ENCODE measurements at regions not wholly inside any gene's neighbourhood (a gene's known extent, or its start where the extent isn't known, plus 50 kb on each side); places are given as distances from the start of the nearest gene placed in this dataset.
"Not testable (repeated sequence)": the region's sequence is repeated elsewhere in the genome, so short reads cannot be mapped to it uniquely, and the experiment has no call there.

DNA sequence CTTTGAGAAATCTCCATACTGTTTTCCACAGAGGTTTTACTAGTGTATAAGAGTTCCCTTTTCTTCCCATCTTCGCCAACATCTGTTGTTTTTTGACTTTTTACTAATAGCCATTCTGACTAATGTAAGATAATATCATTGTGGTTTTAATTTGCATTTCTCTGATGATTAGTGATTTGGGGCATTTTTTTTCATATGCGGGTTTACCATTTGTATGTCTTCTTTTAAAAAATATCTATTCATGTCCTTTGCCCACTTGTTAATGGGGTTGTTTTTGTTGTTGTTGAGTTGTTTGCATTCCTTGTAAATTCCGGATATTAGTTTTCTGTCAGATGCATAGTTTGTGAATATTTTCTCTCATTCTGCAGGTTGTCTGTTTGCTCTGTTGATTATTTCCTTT lies 167.1 kb downstream of the PRL start:
- BruUV-seq (replicated peaks): no TSS peak
- Mint-ChIP-seq H3K9me3 (ENCODE audit: low read depth, unreplicated experiment) (peaks cover 18% of the 10 kb centered on the region), H3K36me3 (ENCODE audit: insufficient read depth, unreplicated experiment) (no peaks in the 10 kb centered on the region), H3K27ac (ENCODE audit: unreplicated experiment) (no peak overlapping the region), H3K4me1 (ENCODE audit: low read depth, unreplicated experiment) (no peaks in the 10 kb centered on the region), H3K4me3 (ENCODE audit: low read depth, unreplicated experiment) (no peak overlapping the region), H3K27me3 (ENCODE audit: unreplicated experiment) (no peaks in the 10 kb centered on the region)
- TF ChIP-seq CTCF (IDR thresholded peaks at IDR 0.05; ENCODE audit: unreplicated experiment): no peak
- intact Hi-C loops (cut with micrococcal nuclease; ENCODE audit: unreplicated experiment): no loop called here
- DNase-seq: no peak
- CTCF ChIA-PET: no interaction called here

- intact Hi-C loops (cut with micrococcal nuclease; ENCODE audit: unreplicated experiment): no loop called here
- Mint-ChIP-seq H3K36me3 (ENCODE audit: insufficient read depth, unreplicated experiment) (no peaks in the 10 kb centered on the region), H3K4me3 (ENCODE audit: low read depth, unreplicated experiment) (no peak overlapping the region), H3K4me1 (ENCODE audit: low read depth, unreplicated experiment) (no peaks in the 10 kb centered on the region), H3K9me3 (ENCODE audit: low read depth, unreplicated experiment) (peaks cover 7% of the 10 kb centered on the region), H3K27me3 (ENCODE audit: unreplicated experiment) (no peaks in the 10 kb centered on the region), H3K27ac (ENCODE audit: unreplicated experiment) (no peak overlapping the region)
- TF ChIP-seq CTCF (IDR thresholded peaks at IDR 0.05; ENCODE audit: unreplicated experiment): no peak
- DNase-seq: no peak
- CTCF ChIA-PET: no interaction called here
- no TSS peak for BruUV-seq (replicated peaks)
These were observed 164.2 kb downstream of the PRL start for GRCh38 chr6:22132656-22133055.

- no peak overlapping the region for H3K27ac Mint-ChIP-seq (ENCODE audit: unreplicated experiment)
- no peaks in the 10 kb centered on the region for H3K36me3 Mint-ChIP-seq (ENCODE audit: insufficient read depth, unreplicated experiment)
- intact Hi-C loops (cut with micrococcal nuclease; ENCODE audit: unreplicated experiment): no loop called here
- no peaks in the 10 kb centered on the region for H3K27me3 Mint-ChIP-seq (ENCODE audit: unreplicated experiment)
- CTCF ChIA-PET: no interaction called here
- no peak for TF ChIP-seq CTCF (IDR thresholded peaks at IDR 0.05; ENCODE audit: unreplicated experiment)
- peaks cover 7% of the 10 kb centered on the region for H3K9me3 Mint-ChIP-seq (ENCODE audit: low read depth, unreplicated experiment)
- no peak for DNase-seq
- no TSS peak for BruUV-seq (replicated peaks)
- no peak overlapping the region for H3K4me3 Mint-ChIP-seq (ENCODE audit: low read depth, unreplicated experiment)
- H3K4me1 Mint-ChIP-seq (ENCODE audit: low read depth, unreplicated experiment): no peaks in the 10 kb centered on the region
These were observed 163.5 kb downstream of the PRL start for GRCh38 chr6:22133357-22133756.

- no peak for DNase-seq
- intact Hi-C loops (cut with micrococcal nuclease; ENCODE audit: unreplicated experiment): no loop called here
- no peak overlapping the region for H3K4me3 Mint-ChIP-seq (ENCODE audit: low read depth, unreplicated experiment)
- no peak overlapping the region for H3K27ac Mint-ChIP-seq (ENCODE audit: unreplicated experiment)
- no peak for TF ChIP-seq CTCF (IDR thresholded peaks at IDR 0.05; ENCODE audit: unreplicated experiment)
- H3K4me1 Mint-ChIP-seq (ENCODE audit: low read depth, unreplicated experiment): no peaks in the 10 kb centered on the region
- H3K36me3 Mint-ChIP-seq (ENCODE audit: insufficient read depth, unreplicated experiment): no peaks in the 10 kb centered on the region
- CTCF ChIA-PET: no interaction called here
- BruUV-seq (replicated peaks): no TSS peak
- no peaks in the 10 kb centered on the region for H3K27me3 Mint-ChIP-seq (ENCODE audit: unreplicated experiment)
- H3K9me3 Mint-ChIP-seq (ENCODE audit: low read depth, unreplicated experiment): peaks cover 7% of the 10 kb centered on the region
These were observed 162.5 kb downstream of the PRL start for GRCh38 chr6:22134308-22134707.

DNA sequence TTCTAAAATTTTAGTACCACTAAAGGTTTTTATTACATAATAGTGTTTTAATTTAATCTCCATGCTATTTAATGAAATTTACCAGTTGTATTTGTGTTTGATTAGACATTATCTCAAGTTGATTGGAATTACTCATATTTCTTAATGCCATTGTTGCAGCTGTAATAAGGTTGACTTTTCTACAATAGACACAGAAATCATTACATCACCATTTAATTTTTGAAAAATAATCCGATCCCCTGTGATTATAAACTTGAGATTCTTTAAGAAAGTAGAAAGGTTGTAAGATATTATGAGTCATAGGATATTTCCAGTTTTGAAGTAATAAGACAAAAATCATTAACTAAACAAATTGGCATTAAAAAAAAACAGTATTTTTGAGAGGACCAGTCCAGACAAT lies 161.4 kb downstream of the PRL start:
- intact Hi-C loops (cut with micrococcal nuclease; ENCODE audit: unreplicated experiment): no loop called here
- no peak overlapping the region for H3K4me3 Mint-ChIP-seq (ENCODE audit: low read depth, unreplicated experiment)

DNA sequence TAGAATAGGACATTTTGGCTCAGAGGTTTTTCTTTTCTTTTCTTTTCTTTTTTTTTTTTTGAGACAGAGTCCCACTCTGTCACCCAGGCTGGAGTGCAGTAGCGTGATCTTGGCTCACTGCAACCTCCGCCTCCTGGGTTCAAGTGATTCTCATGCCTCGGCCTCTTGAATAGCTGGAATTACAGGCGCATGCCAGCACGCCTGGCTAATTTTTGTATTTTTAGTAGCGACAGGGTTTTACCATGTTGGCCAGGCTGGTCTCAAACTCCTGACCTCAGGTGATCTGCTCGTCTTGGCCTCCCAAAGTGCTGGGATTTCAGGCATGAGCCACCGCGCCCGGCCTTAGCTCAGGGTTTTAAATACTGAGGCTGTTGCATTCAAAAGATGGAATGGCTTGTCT lies 156.1 kb downstream of the PRL start:
- intact Hi-C loops (cut with micrococcal nuclease; ENCODE audit: unreplicated experiment): loop anchor here (10.0 kb wide), 2 partner anchors 546 to 684 kb away; partner anchors contain the start of gene SOX4
- peaks cover 12% of the 10 kb centered on the region for H3K4me1 Mint-ChIP-seq (ENCODE audit: low read depth, unreplicated experiment)
- not testable (repeated sequence) for H3K9me3 Mint-ChIP-seq (ENCODE audit: low read depth, unreplicated experiment); H3K27ac Mint-ChIP-seq (ENCODE audit: unreplicated experiment); DNase-seq; H3K4me3 Mint-ChIP-seq (ENCODE audit: low read depth, unreplicated experiment); H3K36me3 Mint-ChIP-seq (ENCODE audit: insufficient read depth, unreplicated experiment); BruUV-seq (replicated peaks); H3K27me3 Mint-ChIP-seq (ENCODE audit: unreplicated experiment)
- CTCF ChIA-PET: interaction anchor here (0.6 kb wide), 1 partner anchor 9 kb away, joined by 4 read pairs; no protein-coding TSS in a partner anchor

More for the DNA sequence above, 161.4 kb downstream of the PRL start:
- no peaks in the 10 kb centered on the region for H3K4me1 Mint-ChIP-seq (ENCODE audit: low read depth, unreplicated experiment)
- H3K27ac Mint-ChIP-seq (ENCODE audit: unreplicated experiment): no peak overlapping the region
- no peak for TF ChIP-seq CTCF (IDR thresholded peaks at IDR 0.05; ENCODE audit: unreplicated experiment)
- H3K36me3 Mint-ChIP-seq (ENCODE audit: insufficient read depth, unreplicated experiment): no peaks in the 10 kb centered on the region
- CTCF ChIA-PET: interaction anchor here (0.9 kb wide), 1 partner anchor 23 kb away, joined by 3 read pairs; no protein-coding TSS in a partner anchor
- no peak for DNase-seq
- H3K27me3 Mint-ChIP-seq (ENCODE audit: unreplicated experiment): no peaks in the 10 kb centered on the region
- no TSS peak for BruUV-seq (replicated peaks)
- peaks cover 7% of the 10 kb centered on the region for H3K9me3 Mint-ChIP-seq (ENCODE audit: low read depth, unreplicated experiment)

Measured in Calu3 (cell line).